Suprapubic skin (tissue), 4 donors: ENCODE measurements at regions not wholly inside any gene's neighbourhood (a gene's known extent, or its start where the extent isn't known, plus 50 kb on each side); places are given as distances from the start of the nearest gene placed in this dataset.

Source experiments
- DNase-seq, 2 donors: peaks; one replicate each; pipeline ENCODE4 v3.0.0-alpha.2; 2019; ENCODE audit warnings: low spot score in 2 of 2
- H3K27ac ChIP-seq: fragments of 200-600 bp; sonication (generic); one replicate; pipeline ENCODE4 v1.5.1; 2019
- H3K27me3 ChIP-seq: fragments of 200-600 bp; sonication (generic); one replicate; pipeline ENCODE4 v1.5.1; 2019
- H3K36me3 ChIP-seq: fragments of 200-600 bp; sonication (generic); one replicate; pipeline ENCODE4 v1.5.1; 2019
- H3K4me1 ChIP-seq: fragments of 200-600 bp; sonication (generic); one replicate; pipeline ENCODE4 v1.5.1; 2019
- H3K4me3 ChIP-seq: fragments of 200-600 bp; sonication (generic); one replicate; pipeline ENCODE4 v1.5.1; 2019; ENCODE audit warnings: mild to moderate bottlenecking
- H3K9me3 ChIP-seq: fragments of 200-600 bp; sonication (generic); one replicate; pipeline ENCODE4 v1.5.1; 2019
- CTCF ChIP-seq, 2 donors: fragments of 200-600 bp in 1 of 2; fragments of 450-650 bp in 1 of 2; sonication (generic) in 1 of 2; IDR thresholded peaks; one replicate each; pipeline ENCODE4 v1.5.1; 2016 to 2019; ENCODE audit warnings: antibody characterized with exemption in 2 of 2, mild to moderate bottlenecking in 1 of 2, moderate library complexity in 1 of 2
- EP300 ChIP-seq: sonication (generic); formaldehyde crosslinking; IDR thresholded peaks from one replicate; pipeline ENCODE4 v1.6.1; 2017; ENCODE audit warnings: antibody characterized with exemption
- POLR2A ChIP-seq, 2 donors: fragments of 450-650 bp; IDR thresholded peaks; one replicate each; pipeline ENCODE4 v1.6.1; 2017; ENCODE audit warnings: antibody characterized with exemption in 2 of 2, mild to moderate bottlenecking in 2 of 2, moderate library complexity in 2 of 2
- POLR2AphosphoS5 ChIP-seq, 3 donors: sonication (generic); formaldehyde crosslinking; IDR thresholded peaks; one replicate each; pipeline ENCODE4 v1.6.1; 2017; ENCODE audit warnings: antibody characterized with exemption in 3 of 3
- WGBS: methylation state at CpG from one replicate; pipeline ENCODE4 v1.1.5; 2018; 5-methylcytosine and 5-hydroxymethylcytosine counted together

DNA sequence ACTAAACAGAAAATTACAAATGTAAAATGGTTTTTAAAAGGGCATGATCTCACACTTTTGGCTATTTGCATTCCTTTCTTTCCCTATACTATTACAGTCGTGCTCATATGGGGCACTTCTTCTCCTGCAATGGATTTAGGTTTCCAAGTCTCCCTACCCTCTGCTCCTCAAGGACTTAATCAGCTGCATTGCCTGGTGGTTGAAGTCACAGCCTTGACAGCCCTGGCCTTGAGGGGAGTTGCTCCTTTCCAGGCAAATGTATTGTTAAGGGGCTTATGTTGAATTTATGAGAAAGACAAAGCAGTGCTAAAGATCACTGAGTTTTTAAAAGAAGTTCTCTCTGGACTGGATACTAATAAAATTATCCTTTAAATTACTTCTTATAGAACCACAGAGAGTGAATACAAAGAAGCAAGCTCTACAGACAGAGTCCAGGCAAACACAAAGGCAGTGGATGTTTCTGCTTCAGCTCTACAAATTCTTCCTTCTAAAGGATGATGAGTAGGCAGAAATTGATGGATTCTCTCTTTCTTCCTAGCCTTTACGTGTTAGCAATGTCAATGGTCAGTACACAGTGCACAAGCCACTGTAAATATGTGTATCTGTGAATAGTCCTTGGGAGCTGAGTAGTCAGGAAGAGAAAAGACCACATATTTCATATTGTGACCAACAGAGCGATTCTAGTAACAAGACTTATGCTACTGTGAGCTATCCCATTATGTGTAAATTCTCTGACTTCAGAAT, 390.9 kb downstream of the TBC1D4 start:
- TF ChIP-seq POLR2A (IDR thresholded peaks at IDR 0.05) (no peak), POLR2AphosphoS5 (IDR thresholded peaks at IDR 0.05) (no peak), EP300 (no peak), CTCF (IDR thresholded peaks at IDR 0.05) (no peak)

DNA sequence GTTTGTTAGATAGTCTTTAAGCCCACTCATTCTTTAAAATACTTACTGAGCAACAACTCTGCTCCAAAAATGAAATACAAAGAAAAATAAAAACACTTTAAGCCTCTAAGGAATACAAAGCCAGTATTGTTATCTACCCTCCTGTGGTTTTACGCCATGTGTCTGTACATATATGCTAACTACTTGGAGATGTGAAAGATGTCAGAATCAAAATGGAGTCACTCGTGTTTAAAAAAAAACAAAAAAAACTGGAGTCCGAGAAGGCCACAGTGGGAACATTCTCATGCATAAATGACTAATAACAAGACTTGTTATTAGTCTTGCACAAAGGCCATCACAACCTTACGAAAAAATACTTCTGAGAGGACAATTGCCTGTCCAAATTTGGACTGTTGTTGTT, 393.1 kb downstream of the TBC1D4 start:
- H3K27me3 ChIP-seq: no peaks in the 10 kb centered on the region
- no peak overlapping the region for H3K4me3 ChIP-seq
- no peaks in the 10 kb centered on the region for H3K36me3 ChIP-seq
- DNase-seq: no peak
- 78% methylated on average over 4 of the region's 4 CpGs for WGBS
- H3K27ac ChIP-seq: no peak overlapping the region
- H3K9me3 ChIP-seq: no peaks in the 10 kb centered on the region
- TF ChIP-seq POLR2A (IDR thresholded peaks at IDR 0.05) (no peak), EP300 (no peak), POLR2AphosphoS5 (IDR thresholded peaks at IDR 0.05) (no peak), CTCF (IDR thresholded peaks at IDR 0.05) (no peak)
- no peaks in the 10 kb centered on the region for H3K4me1 ChIP-seq

More for the DNA sequence above, 390.9 kb downstream of the TBC1D4 start:
- H3K27me3 ChIP-seq: no peaks in the 10 kb centered on the region
- no peaks in the 10 kb centered on the region for H3K36me3 ChIP-seq
- H3K4me1 ChIP-seq: no peaks in the 10 kb centered on the region
- H3K9me3 ChIP-seq: no peaks in the 10 kb centered on the region
- no peak overlapping the region for H3K4me3 ChIP-seq
- WGBS: 85% methylated on average over 3 of the region's 3 CpGs
- no peak overlapping the region for H3K27ac ChIP-seq
- no peak for DNase-seq

DNA sequence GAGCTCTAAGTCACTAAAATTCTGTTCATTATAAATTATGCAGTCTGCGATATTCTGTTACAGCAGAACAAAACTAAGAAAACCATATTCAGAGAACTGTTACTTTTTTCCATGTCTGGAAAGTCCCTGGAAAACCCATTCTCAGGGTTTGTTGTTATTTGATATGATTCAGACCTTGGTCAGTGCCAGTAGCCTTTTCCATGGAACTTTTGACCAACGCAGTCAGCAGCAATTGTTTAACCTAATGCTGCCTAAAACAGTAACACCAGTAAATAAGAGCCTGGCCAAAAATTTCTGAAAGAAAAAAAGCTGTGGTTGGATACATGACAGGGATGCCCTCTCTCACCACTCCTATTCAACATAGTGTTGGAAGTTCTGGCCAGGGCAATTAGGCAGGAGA, 402.7 kb downstream of the TBC1D4 start:
- 60% methylated on average over 2 of the region's 2 CpGs for WGBS
- Histone ChIP-seq H3K4me3 (no peak overlapping the region), H3K9me3 (no peaks in the 10 kb centered on the region), H3K27ac (no peak overlapping the region), H3K36me3 (no peaks in the 10 kb centered on the region), H3K4me1 (no peaks in the 10 kb centered on the region), H3K27me3 (no peaks in the 10 kb centered on the region)
- TF ChIP-seq POLR2AphosphoS5 (IDR thresholded peaks at IDR 0.05) (no peak), CTCF (IDR thresholded peaks at IDR 0.05) (no peak), EP300 (no peak), POLR2A (IDR thresholded peaks at IDR 0.05) (no peak)
- DNase-seq: no peak

GRCh38 chr13:75076476-75076875, 405.5 kb downstream of the TBC1D4 start:
- H3K36me3 ChIP-seq: no peaks in the 10 kb centered on the region
- no peak overlapping the region for H3K4me3 ChIP-seq
- DNase-seq: no peak
- H3K4me1 ChIP-seq: no peaks in the 10 kb centered on the region
- TF ChIP-seq EP300 (no peak), POLR2AphosphoS5 (IDR thresholded peaks at IDR 0.05) (no peak), POLR2A (IDR thresholded peaks at IDR 0.05) (no peak), CTCF (IDR thresholded peaks at IDR 0.05) (no peak)
- no peak overlapping the region for H3K27ac ChIP-seq
- no peaks in the 10 kb centered on the region for H3K9me3 ChIP-seq
- H3K27me3 ChIP-seq: no peaks in the 10 kb centered on the region

- DNase-seq: no peak
- TF ChIP-seq POLR2A (IDR thresholded peaks at IDR 0.05): no peak
- TF ChIP-seq EP300: no peak
- no peak for TF ChIP-seq POLR2AphosphoS5 (IDR thresholded peaks at IDR 0.05)
- TF ChIP-seq CTCF (IDR thresholded peaks at IDR 0.05): no peak
- WGBS: 97% methylated on average over 1 of the region's 1 CpG
- no peaks in the 10 kb centered on the region for H3K36me3 ChIP-seq
- H3K27ac ChIP-seq: no peak overlapping the region
- no peak overlapping the region for H3K4me3 ChIP-seq
- H3K9me3 ChIP-seq: no peaks in the 10 kb centered on the region
- no peaks in the 10 kb centered on the region for H3K27me3 ChIP-seq
- no peaks in the 10 kb centered on the region for H3K4me1 ChIP-seq
These were observed 408.2 kb downstream of the TBC1D4 start for GRCh38 chr13:75073786-75074185.
